Activated T-helper 1 cell treated with Interleukin-2 at 50 U/mL for 16 hours (primary cell): ENCODE measurements at regions not wholly inside any gene's neighbourhood (a gene's known extent, or its start where the extent isn't known, plus 50 kb on each side); places are given as distances from the start of the nearest gene placed in this dataset.

Experiments used
- DNase-seq: peaks from one replicate; pipeline ENCODE4 v3.0.0-alpha.2; 2020; ENCODE audit warnings: low read depth

GRCh38 chr6:140062043-140063020, 687.9 kb upstream of the CITED2 start:
- no peak for DNase-seq

GRCh38 chr6:140061110-140062042, 686.9 kb upstream of the CITED2 start:
- no peak for DNase-seq

GRCh38 chr6:140059947-140060346, 685.5 kb upstream of the CITED2 start:
- DNase-seq, result no peak

GRCh38 chr6:140058863-140059262, 684.4 kb upstream of the CITED2 start:
- DNase-seq, result no peak

GRCh38 chr6:140052736-140053729, 678.6 kb upstream of the CITED2 start:
- DNase-seq, result no peak

- no peak for DNase-seq
Observed at GRCh38 chr6:140051521-140052512, 677.4 kb upstream of the CITED2 start.

- no peak for DNase-seq
Observed at GRCh38 chr6:140050101-140050995, 675.9 kb upstream of the CITED2 start.

GRCh38 chr6:140049251-140049650, 674.8 kb upstream of the CITED2 start:
- DNase-seq, result no peak

- DNase-seq, result no peak
Observed at GRCh38 chr6:140048202-140048790, 673.8 kb upstream of the CITED2 start.

GRCh38 chr6:140047321-140047720, 672.9 kb upstream of the CITED2 start:
- DNase-seq, result no peak

- DNase-seq, result no peak
Observed at GRCh38 chr6:140046016-140046632, 671.7 kb upstream of the CITED2 start.

- DNase-seq, result no peak
Observed at GRCh38 chr6:140045116-140045515, 670.7 kb upstream of the CITED2 start.

- DNase-seq, result no peak
Observed at GRCh38 chr6:140044626-140045025, 670.2 kb upstream of the CITED2 start.

GRCh38 chr6:140043762-140044378, 669.4 kb upstream of the CITED2 start:
- DNase-seq, result no peak

GRCh38 chr6:140043357-140043756, 668.9 kb upstream of the CITED2 start:
- no peak for DNase-seq

- no peak for DNase-seq
Observed at GRCh38 chr6:140041571-140042332, 667.3 kb upstream of the CITED2 start.

GRCh38 chr6:140041056-140041455, 666.6 kb upstream of the CITED2 start:
- DNase-seq, result no peak
